MM.1S (cell line): ENCODE measurements at regions not wholly inside any gene's neighbourhood (a gene's known extent, or its start where the extent isn't known, plus 50 kb on each side); places are given as distances from the start of the nearest gene placed in this dataset.

Experiments used
- DNase-seq: peaks from one replicate; pipeline ENCODE4 v3.0.0-alpha.2; 2015
- H2AFZ ChIP-seq: fragments of 300-600 bp; sonication (generic); 2 replicates; pipeline ENCODE4 v1.6.0; 2016; ENCODE audit warnings: antibody characterized with exemption, low read length
- H3F3A ChIP-seq: fragments of 300-600 bp; sonication (generic); 2 replicates; pipeline ENCODE4 v1.6.1; 2016; ENCODE audit warnings: mild to moderate bottlenecking, antibody characterized with exemption, low read length, moderate library complexity, mixed read lengths; ENCODE audit not compliant: insufficient read depth
- H3K27ac ChIP-seq: fragments of 300-600 bp; sonication (generic); 2 replicates; pipeline ENCODE4 v1.5.1; 2016; ENCODE audit warnings: mild to moderate bottlenecking, low read length
- H3K27me3 ChIP-seq: fragments of 300-600 bp; sonication (generic); replicated peaks from 2 replicates; pipeline ENCODE4 v1.6.0; 2016; ENCODE audit warnings: low read length; ENCODE audit not compliant: insufficient read depth
- H3K36me3 ChIP-seq: fragments of 300-600 bp; sonication (generic); replicated peaks from 2 replicates; pipeline ENCODE4 v1.6.1; 2016; ENCODE audit warnings: mild to moderate bottlenecking, low read length, mixed read lengths; ENCODE audit not compliant: insufficient read depth
- H3K4me1 ChIP-seq: fragments of 300-600 bp; sonication (generic); 2 replicates; pipeline ENCODE4 v1.6.1; 2016; ENCODE audit warnings: low read length, mixed read lengths
- H3K4me2 ChIP-seq: fragments of 300-600 bp; sonication (generic); 2 replicates; pipeline ENCODE4 v1.6.0; 2016; ENCODE audit warnings: low read depth, low read length
- H3K4me3 ChIP-seq: fragments of 300-600 bp; sonication (generic); 2 replicates; pipeline ENCODE4 v1.5.1; 2016; ENCODE audit warnings: low read length, mixed read lengths
- H3K79me2 ChIP-seq: fragments of 300-600 bp; sonication (generic); 2 replicates; pipeline ENCODE4 v1.6.1; 2016; ENCODE audit warnings: mixed run types, low read length, mixed read lengths
- H3K9ac ChIP-seq: fragments of 300-600 bp; sonication (generic); 2 replicates; pipeline ENCODE4 v1.6.1; 2016; ENCODE audit warnings: low read length, mixed read lengths
- H3K9me2 ChIP-seq: fragments of 300-600 bp; sonication (generic); replicated peaks from 2 replicates; pipeline ENCODE4 v1.6.1; 2016; ENCODE audit warnings: mild to moderate bottlenecking, low read length, mixed read lengths; ENCODE audit not compliant: insufficient read depth
- H3K9me3 ChIP-seq: fragments of 300-600 bp; sonication (generic); replicated peaks from 2 replicates; pipeline ENCODE4 v1.6.1; 2016; ENCODE audit warnings: mild to moderate bottlenecking, low read length, mixed read lengths; ENCODE audit not compliant: insufficient read depth
- H4K20me1 ChIP-seq: fragments of 300-600 bp; sonication (generic); 2 replicates; pipeline ENCODE4 v1.6.1; 2016; ENCODE audit warnings: mild to moderate bottlenecking, low read length, moderate library complexity, mixed read lengths; ENCODE audit not compliant: insufficient read depth
- CTCF ChIP-seq: fragments of 300-600 bp; sonication (generic); IDR thresholded peaks from 2 replicates; pipeline ENCODE4 v1.5.1; 2016; ENCODE audit warnings: antibody characterized with exemption, low read length, mixed read lengths
- EZH2 ChIP-seq: fragments of 300-600 bp; sonication (generic); optimal IDR thresholded peaks from 2 replicates; pipeline ENCODE3; 2017; ENCODE audit warnings: low read depth, mild to moderate bottlenecking, antibody characterized with exemption, low read length, mixed read lengths
- EZH2phosphoT487 ChIP-seq: fragments of 300-600 bp; sonication (generic); IDR thresholded peaks from 2 replicates; pipeline ENCODE4 v1.6.1; 2018; ENCODE audit warnings: antibody characterized with exemption, low read length

- H3K9ac ChIP-seq = no peak overlapping the region
- DNase-seq = no peak
- peaks cover 5% of the 10 kb centered on the region for H3K4me1 ChIP-seq
- no peak overlapping the region for H3K4me3 ChIP-seq
- no peak overlapping the region for H3K4me2 ChIP-seq
- TF ChIP-seq EZH2 (no peak), EZH2phosphoT487 (no peak), CTCF (no peak)
- H3F3A ChIP-seq = no peaks in the 10 kb centered on the region
- no peaks in the 10 kb centered on the region for H3K36me3 ChIP-seq
- no peak overlapping the region for H2AFZ ChIP-seq
- H4K20me1 ChIP-seq = no peaks in the 10 kb centered on the region
- no peaks in the 10 kb centered on the region for H3K9me2 ChIP-seq
- no peak overlapping the region for H3K27ac ChIP-seq
- H3K79me2 ChIP-seq = no peaks in the 10 kb centered on the region
- H3K9me3 ChIP-seq = no peaks in the 10 kb centered on the region
- H3K27me3 ChIP-seq = no peaks in the 10 kb centered on the region
These were observed 97.3 kb upstream of the MBL2 start for GRCh38 chr10:52869864-52870263.

- H3K4me1 ChIP-seq = peaks cover 21% of the 10 kb centered on the region
- TF ChIP-seq EZH2 (no peak), EZH2phosphoT487 (no peak), CTCF (no peak)
- H3K9ac ChIP-seq = no peak overlapping the region
- H2AFZ ChIP-seq = peak overlapping the region; percentile 74; the same call in 1 of the 2 replicates
- H4K20me1 ChIP-seq = no peaks in the 10 kb centered on the region
- H3K9me2 ChIP-seq = no peaks in the 10 kb centered on the region
- no peak overlapping the region for H3K4me2 ChIP-seq
- H3K36me3 ChIP-seq = no peaks in the 10 kb centered on the region
- H3K9me3 ChIP-seq = no peaks in the 10 kb centered on the region
- H3K79me2 ChIP-seq = no peaks in the 10 kb centered on the region
- no peak overlapping the region for H3K27ac ChIP-seq
- no peak overlapping the region for H3K4me3 ChIP-seq
- no peak for DNase-seq
- H3K27me3 ChIP-seq = no peaks in the 10 kb centered on the region
- 0 out of 2 replicates have a peak, but pooled peaks cover 6% of the 10 kb centered on the region for H3F3A ChIP-seq
These were observed 92.6 kb upstream of the MBL2 start for GRCh38 chr10:52865213-52865612.

- peak; percentile 90 for DNase-seq
- Histone ChIP-seq H2AFZ (peak overlapping the region; percentile 74), H3K27me3 (no peaks in the 10 kb centered on the region), H3K27ac (peak overlapping the region; percentile 64), H3F3A (0 out of 2 replicates have a peak, but pooled peaks cover 6% of the 10 kb centered on the region), H3K79me2 (no peaks in the 10 kb centered on the region), H3K36me3 (no peaks in the 10 kb centered on the region), H4K20me1 (no peaks in the 10 kb centered on the region), H3K9me2 (no peaks in the 10 kb centered on the region), H3K9me3 (no peaks in the 10 kb centered on the region), H3K4me2 (peak overlapping the region; percentile 35; the same call in 1 of the 2 replicates), H3K4me3 (no peak overlapping the region), H3K4me1 (peaks cover 21% of the 10 kb centered on the region), H3K9ac (0 out of 2 replicates have a peak overlapping the region, but pooled peaks have one; percentile 5)
- TF ChIP-seq EZH2 = no peak
- no peak for TF ChIP-seq CTCF
- TF ChIP-seq EZH2phosphoT487 = no peak
These were observed 91.9 kb upstream of the MBL2 start for GRCh38 chr10:52864201-52865106.
